Lung (tissue), 11 donors: ENCODE measurements at regions not wholly inside any gene's neighbourhood (a gene's known extent, or its start where the extent isn't known, plus 50 kb on each side); places are given as distances from the start of the nearest gene placed in this dataset.

Experiments used
- ATAC-seq: fragments of 200-7000 bp; cut with Tn5 transposase; one replicate; pipeline ENCODE4 v1.9.1; 2020; ENCODE audit warnings: moderate number of reproducible peaks; ENCODE audit not compliant: insufficient read depth, low FRiP score
- DNase-seq, 3 donors: peaks; one replicate each; pipeline ENCODE4 v3.0.0-alpha.2; 2013 to 2017
- H3K27ac ChIP-seq, 2 donors: one replicate each; pipeline ENCODE4 v1.5.1; 2013; ENCODE audit warnings: mild to moderate bottlenecking in 2 of 2, moderate library complexity in 2 of 2, control low read depth in 1 of 2, inconsistent platforms in 1 of 2, low read depth in 1 of 2, low read length in 1 of 2
- H3K27me3 ChIP-seq, 3 donors: one replicate each; pipeline ENCODE4 v1.5.1; 2013; ENCODE audit warnings: low read length in 2 of 3; ENCODE audit not compliant: control insufficient read depth in 3 of 3, insufficient read depth in 3 of 3
- H3K36me3 ChIP-seq, 4 donors: one replicate each; pipeline ENCODE4 v1.5.1; 2013; ENCODE audit warnings: low read length in 4 of 4, mild to moderate bottlenecking in 1 of 4, moderate library complexity in 1 of 4; ENCODE audit not compliant: control insufficient read depth in 4 of 4, insufficient read depth in 4 of 4
- H3K4me1 ChIP-seq, 5 donors: one replicate each; pipeline ENCODE4 v1.5.1; 2013; ENCODE audit warnings: low read length in 5 of 5, mild to moderate bottlenecking in 2 of 5, moderate library complexity in 1 of 5; ENCODE audit not compliant: control insufficient read depth in 5 of 5, insufficient read depth in 5 of 5
- H3K4me3 ChIP-seq: one replicate; pipeline ENCODE4 v1.5.1; 2013; ENCODE audit warnings: mild to moderate bottlenecking, control low read depth, moderate library complexity
- H3K9ac ChIP-seq, 2 donors: one replicate each; pipeline ENCODE4 v1.5.1; 2013; ENCODE audit warnings: low read length in 2 of 2, control low read depth in 1 of 2; ENCODE audit not compliant: insufficient read depth in 1 of 2
- H3K9me3 ChIP-seq, 4 donors: one replicate each; pipeline ENCODE4 v1.5.1; 2013; ENCODE audit warnings: low read length in 3 of 4, mild to moderate bottlenecking in 1 of 4, moderate library complexity in 1 of 4; ENCODE audit not compliant: control insufficient read depth in 4 of 4, insufficient read depth in 3 of 4
- WGBS, 2 donors: extraction: QIAGEN DNeasy Blood & Tissue Kit; methylation state at CpG; one replicate each; pipeline ENCODE4 v1.1.7; 2013; 5-methylcytosine and 5-hydroxymethylcytosine counted together
- TF ChIP-seq, protein P1 (sequence below): IDR thresholded peaks from 2 replicates; pipeline ENCODE4 v1.5.1; 2012; ENCODE audit warnings: mild to moderate bottlenecking; ENCODE audit errors: control extremely low read depth, extremely low read depth
- donor health status: control.
- donor health status: control.
- donor health status: Bipolar disorder and iron deficiency.
- donor health status: healthy.
- donor health status: DM: yes; HTN: yes; CAD: no.

DNA sequence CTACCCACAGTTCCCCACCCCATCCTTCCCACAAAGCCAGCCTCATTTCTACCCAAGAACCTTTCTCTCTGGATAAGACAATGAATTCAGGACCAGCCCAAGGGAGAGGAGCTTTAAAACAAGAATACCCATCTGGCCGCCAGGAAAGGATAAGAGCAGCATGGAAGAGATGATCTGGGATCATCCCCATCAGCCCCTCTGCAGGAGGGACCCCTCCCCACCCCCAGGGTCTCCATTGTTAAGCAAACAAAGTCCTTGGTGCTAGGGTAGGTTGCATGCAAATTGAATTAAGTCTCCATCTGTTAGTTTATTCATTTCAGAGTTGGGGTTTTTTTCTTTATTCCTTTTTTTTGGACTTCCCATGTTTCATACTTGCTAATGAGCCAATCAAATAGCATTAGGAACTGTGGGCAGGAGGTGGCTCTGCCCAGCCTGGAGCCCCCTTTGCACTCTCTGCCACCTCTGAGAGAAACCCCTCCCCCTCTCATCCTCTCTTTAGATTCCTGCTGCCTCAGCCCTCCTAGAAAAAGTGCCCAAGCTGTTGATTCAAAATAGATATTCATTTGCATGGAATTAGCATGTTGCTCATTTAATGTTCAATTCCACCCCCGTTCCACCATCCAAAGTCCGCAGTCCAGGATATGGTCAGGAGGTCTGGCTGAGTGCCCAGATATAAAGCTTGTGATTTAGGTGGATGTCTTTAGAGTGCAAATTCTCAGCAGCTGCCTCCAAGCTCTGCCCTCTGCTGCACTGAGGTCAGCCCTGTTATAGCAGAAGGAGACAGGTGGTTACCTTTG, 138.5 kb upstream of the NCAM1 start:
- DNase-seq (peak in 1 of 3 donors; percentile 34), ATAC-seq (no peak)
- Histone ChIP-seq H3K4me1 (no peaks in the 10 kb centered on the region), H3K36me3 (no peaks in the 10 kb centered on the region), H3K9me3 (peaks cover 0 to 14% (median 2%) of the 10 kb centered on the region in 4 donors), H3K9ac (no peak overlapping the region), H3K27ac (no peak overlapping the region), H3K4me3 (no peak overlapping the region), H3K27me3 (peaks cover 0 to 2% (median 0%) of the 10 kb centered on the region in 3 donors)
- TF ChIP-seq, protein P1, sequence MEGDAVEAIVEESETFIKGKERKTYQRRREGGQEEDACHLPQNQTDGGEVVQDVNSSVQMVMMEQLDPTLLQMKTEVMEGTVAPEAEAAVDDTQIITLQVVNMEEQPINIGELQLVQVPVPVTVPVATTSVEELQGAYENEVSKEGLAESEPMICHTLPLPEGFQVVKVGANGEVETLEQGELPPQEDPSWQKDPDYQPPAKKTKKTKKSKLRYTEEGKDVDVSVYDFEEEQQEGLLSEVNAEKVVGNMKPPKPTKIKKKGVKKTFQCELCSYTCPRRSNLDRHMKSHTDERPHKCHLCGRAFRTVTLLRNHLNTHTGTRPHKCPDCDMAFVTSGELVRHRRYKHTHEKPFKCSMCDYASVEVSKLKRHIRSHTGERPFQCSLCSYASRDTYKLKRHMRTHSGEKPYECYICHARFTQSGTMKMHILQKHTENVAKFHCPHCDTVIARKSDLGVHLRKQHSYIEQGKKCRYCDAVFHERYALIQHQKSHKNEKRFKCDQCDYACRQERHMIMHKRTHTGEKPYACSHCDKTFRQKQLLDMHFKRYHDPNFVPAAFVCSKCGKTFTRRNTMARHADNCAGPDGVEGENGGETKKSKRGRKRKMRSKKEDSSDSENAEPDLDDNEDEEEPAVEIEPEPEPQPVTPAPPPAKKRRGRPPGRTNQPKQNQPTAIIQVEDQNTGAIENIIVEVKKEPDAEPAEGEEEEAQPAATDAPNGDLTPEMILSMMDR = no peak
- WGBS, 2 donors = 29 to 38% methylated on average over 3 of the region's 3 CpGs

DNA sequence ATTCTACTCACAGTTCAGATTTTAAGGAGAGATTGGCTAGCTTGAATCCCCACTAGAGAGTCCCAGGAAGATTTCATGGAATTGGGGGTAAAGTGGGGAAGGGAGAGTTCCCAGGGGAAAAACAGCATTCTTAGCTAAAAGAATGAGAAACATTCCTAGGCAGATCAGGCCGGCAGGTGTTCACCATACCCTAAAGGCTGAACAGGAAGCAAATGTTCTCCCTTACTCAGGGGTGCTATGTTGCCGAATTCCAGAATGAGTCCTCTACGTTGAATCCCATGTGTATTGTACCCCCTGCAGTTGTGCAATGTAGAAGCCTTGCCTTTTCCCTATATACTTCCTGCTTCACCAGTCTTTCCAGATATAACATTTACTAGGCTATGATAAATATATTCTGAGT, 135.2 kb upstream of the NCAM1 start:
- H3K4me1 ChIP-seq = no peaks in the 10 kb centered on the region
- TF ChIP-seq, protein P1 = no peak
- WGBS, 2 donors = 63 to 64% methylated on average over 3 of the region's 3 CpGs
- no peak overlapping the region for H3K27ac ChIP-seq
- peaks cover 0 to 14% (median 0%) of the 10 kb centered on the region in 4 donors for H3K9me3 ChIP-seq
- DNase-seq = no peak
- no peak overlapping the region for H3K9ac ChIP-seq
- no peaks in the 10 kb centered on the region for H3K27me3 ChIP-seq
- H3K36me3 ChIP-seq = no peaks in the 10 kb centered on the region
- H3K4me3 ChIP-seq = no peak overlapping the region
- ATAC-seq = no peak

DNA sequence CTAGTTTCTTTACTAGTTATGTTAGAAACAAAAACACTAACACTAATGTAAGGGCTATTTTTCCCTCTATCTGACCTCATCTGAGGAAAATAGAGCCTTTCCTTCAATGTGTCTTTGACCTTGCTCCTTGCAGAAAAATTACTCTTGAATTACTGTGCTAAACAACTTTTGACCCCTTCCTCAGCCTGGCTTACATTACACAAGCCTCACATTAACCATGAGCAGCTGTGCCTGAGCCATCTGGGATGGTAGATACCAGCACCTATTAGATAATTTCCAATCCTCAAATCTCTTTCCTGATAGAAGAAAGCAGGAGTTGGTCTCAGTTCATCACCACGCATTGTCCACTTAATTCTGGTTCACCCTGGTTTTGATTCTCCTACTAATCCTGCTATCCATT, 134.4 kb upstream of the NCAM1 start:
- H3K4me3 ChIP-seq = no peak overlapping the region
- no peak overlapping the region for H3K27ac ChIP-seq
- DNase-seq (no peak), ATAC-seq (no peak)
- no peaks in the 10 kb centered on the region for H3K36me3 ChIP-seq
- no peaks in the 10 kb centered on the region for H3K4me1 ChIP-seq
- TF ChIP-seq, protein P1 = no peak
- no peak overlapping the region for H3K9ac ChIP-seq
- H3K9me3 ChIP-seq = peaks cover 0 to 11% (median 0%) of the 10 kb centered on the region in 4 donors
- no peaks in the 10 kb centered on the region for H3K27me3 ChIP-seq
- 92% methylated on average over 1 of the region's 1 CpG for WGBS, 2 donors

DNA sequence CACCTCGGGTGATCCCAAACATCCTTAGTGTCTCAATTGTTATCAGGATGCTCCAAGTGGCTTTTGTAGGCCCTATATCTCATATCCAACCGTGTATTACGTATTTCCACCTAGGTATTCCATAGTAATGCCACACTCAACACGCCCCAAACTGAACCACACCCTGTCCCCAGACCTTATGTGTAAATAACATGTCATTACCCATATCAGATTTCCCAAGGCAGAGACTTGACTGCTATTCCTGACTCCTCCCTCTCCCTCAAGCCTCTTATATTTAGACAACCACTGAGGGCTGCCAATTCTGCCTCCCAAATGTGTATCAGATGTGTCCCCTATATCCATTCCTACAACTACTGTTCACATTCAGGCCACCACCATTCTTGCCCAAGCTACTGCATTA, 132.8 kb upstream of the NCAM1 start:
- Histone ChIP-seq H3K9ac (no peak overlapping the region), H3K27ac (no peak overlapping the region), H3K4me3 (no peak overlapping the region), H3K4me1 (no peaks in the 10 kb centered on the region), H3K36me3 (no peaks in the 10 kb centered on the region), H3K27me3 (no peaks in the 10 kb centered on the region), H3K9me3 (peaks cover 0 to 11% (median 0%) of the 10 kb centered on the region in 4 donors)
- DNase-seq = no peak
- 75 to 84% methylated on average over 4 of the region's 4 CpGs for WGBS, 2 donors
- TF ChIP-seq, protein P1 = no peak
- ATAC-seq = no peak
